ENCODE measurements at regions not wholly inside any gene's neighbourhood (a gene's known extent, or its start where the extent isn't known, plus 50 kb on each side); places are given as distances from the start of the nearest gene placed in this dataset.

- DNase-seq = no peak
Measured at GRCh38 chr7:68507668-68508067, 1090.6 kb upstream of the AUTS2 start.

GRCh38 chr7:68509054-68509453 lies 1089.2 kb upstream of the AUTS2 start:
- no peak for DNase-seq

GRCh38 chr7:68509603-68510002 lies 1088.7 kb upstream of the AUTS2 start:
- no peak for DNase-seq

GRCh38 chr7:68511281-68511680 lies 1087.0 kb upstream of the AUTS2 start:
- peak; percentile 63 to 94 for DNase-seq

- no peak for DNase-seq
Measured at GRCh38 chr7:68512466-68512865, 1085.8 kb upstream of the AUTS2 start.

GRCh38 chr7:68518060-68518459 lies 1080.2 kb upstream of the AUTS2 start:
- no peak for DNase-seq

- peak; percentile 5 to 52 for DNase-seq
Measured at GRCh38 chr7:68524126-68524525, 1074.1 kb upstream of the AUTS2 start.

GRCh38 chr7:68529221-68529620 lies 1069.1 kb upstream of the AUTS2 start:
- DNase-seq = no peak

GRCh38 chr7:68535266-68535665 lies 1063.0 kb upstream of the AUTS2 start:
- DNase-seq = no peak

- DNase-seq = peak; percentile 66 to 91
Measured at GRCh38 chr7:68537051-68537773, 1061.1 kb upstream of the AUTS2 start.

- DNase-seq = peak; percentile 34 to 77
Measured at GRCh38 chr7:68537774-68538071, 1060.6 kb upstream of the AUTS2 start.

GRCh38 chr7:68542831-68543230 lies 1055.4 kb upstream of the AUTS2 start:
- peak; percentile 30 to 92 for DNase-seq

GRCh38 chr7:68544851-68545250 lies 1053.4 kb upstream of the AUTS2 start:
- peak; percentile 82 to 93 for DNase-seq

GRCh38 chr7:68547181-68547580 lies 1051.1 kb upstream of the AUTS2 start:
- no peak for DNase-seq

GRCh38 chr7:68547799-68548198 lies 1050.5 kb upstream of the AUTS2 start:
- no peak for DNase-seq

- DNase-seq = no peak
Measured at GRCh38 chr7:68550027-68550426, 1048.2 kb upstream of the AUTS2 start.

- DNase-seq = no peak
Measured at GRCh38 chr7:68550635-68551034, 1047.6 kb upstream of the AUTS2 start.

- no peak for DNase-seq
Measured at GRCh38 chr7:68556537-68556936, 1041.7 kb upstream of the AUTS2 start.

GRCh38 chr7:68559518-68559917 lies 1038.8 kb upstream of the AUTS2 start:
- DNase-seq = no peak

GRCh38 chr7:68562323-68562899 lies 1035.9 kb upstream of the AUTS2 start:
- DNase-seq = no peak

- DNase-seq = no peak
Measured at GRCh38 chr7:68564306-68565135, 1033.8 kb upstream of the AUTS2 start.

GRCh38 chr7:68571286-68571685 lies 1027.0 kb upstream of the AUTS2 start:
- DNase-seq = no peak

- no peak for DNase-seq
Measured at GRCh38 chr7:68573271-68574005, 1024.8 kb upstream of the AUTS2 start.

All from NCI-H524 (cell line).